PC-9 (cell line): ENCODE measurements at regions not wholly inside any gene's neighbourhood (a gene's known extent, or its start where the extent isn't known, plus 50 kb on each side); places are given as distances from the start of the nearest gene placed in this dataset.

Source experiments
- BruUV-seq: library from RNA; stranded (reverse); fragments of 400-500 nt; replicated peaks from 2 replicates; lab custom pipeline; 2021; lab: Mats Ljungman, UMichigan
- CTCF ChIA-PET: fragments of 300-600 bp; sonication (Branson Sonifier 250); formaldehyde crosslinking; loops from one replicate; lab custom pipeline; 2022; ENCODE audit warnings: antibody characterized with exemption; lab: Charles Lee
- POLR2A ChIA-PET: fragments of 300-600 bp; sonication (Branson Sonifier 250); formaldehyde crosslinking; loops from one replicate; lab custom pipeline; 2022; ENCODE audit warnings: antibody characterized with exemption; ENCODE audit not compliant: unreplicated experiment; lab: Charles Lee
- DNase-seq, 2 experiments: peaks; one replicate each; pipeline versions ENCODE4 v3.0.0 to v3.0.0-alpha.2; 2015 to 2022; ENCODE audit warnings: mixed read lengths in 1 of 2
- H2AFZ ChIP-seq: fragments of 200-600 bp; sonication (generic); 2 replicates; pipeline ENCODE4 v1.8.1; 2017; ENCODE audit warnings: antibody characterized with exemption
- H3F3A ChIP-seq: fragments of 200-600 bp; sonication (generic); 2 replicates; pipeline ENCODE4 v1.8.1; 2017; ENCODE audit warnings: antibody characterized with exemption, mild to moderate bottlenecking, low read depth; ENCODE audit not compliant: insufficient read depth
- H3K27ac ChIP-seq: fragments of 200-600 bp; sonication (generic); 2 replicates; pipeline ENCODE4 v1.6.1; 2016; ENCODE audit warnings: mixed run types
- H3K27me3 ChIP-seq: fragments of 200-600 bp; sonication (generic); 2 replicates; pipeline ENCODE4 v1.6.1; 2016; ENCODE audit warnings: low read depth, mixed run types; ENCODE audit not compliant: insufficient read depth
- H3K36me3 ChIP-seq: fragments of 200-600 bp; sonication (generic); 2 replicates; pipeline ENCODE4 v1.6.1; 2016; ENCODE audit warnings: low read depth, mixed run types
- H3K4me1 ChIP-seq: fragments of 200-600 bp; sonication (generic); replicated peaks from 2 replicates; pipeline ENCODE4 v1.6.1; 2016; ENCODE audit warnings: mixed run types; ENCODE audit not compliant: insufficient read depth
- H3K4me2 ChIP-seq: fragments of 200-600 bp; sonication (generic); 2 replicates; pipeline ENCODE4 v1.6.1; 2017; ENCODE audit warnings: mixed run types
- H3K4me3 ChIP-seq: fragments of 200-600 bp; sonication (generic); 2 replicates; pipeline ENCODE4 v1.6.1; 2016; ENCODE audit warnings: mixed run types
- H3K79me2 ChIP-seq: fragments of 200-600 bp; sonication (generic); 2 replicates; pipeline ENCODE4 v1.6.1; 2017; ENCODE audit warnings: low read depth, mixed run types
- H3K9me2 ChIP-seq: fragments of 200-600 bp; sonication (generic); 2 replicates; pipeline ENCODE4 v1.8.1; 2017; ENCODE audit warnings: mild to moderate bottlenecking; ENCODE audit not compliant: insufficient read depth
- H3K9me3 ChIP-seq: fragments of 200-600 bp; sonication (generic); 2 replicates; pipeline ENCODE4 v1.8.1; 2016; ENCODE audit warnings: low read depth; ENCODE audit not compliant: insufficient read depth
- H4K20me1 ChIP-seq: fragments of 200-600 bp; sonication (generic); 2 replicates; pipeline ENCODE4 v1.8.1; 2017; ENCODE audit not compliant: insufficient read depth
- CTCF ChIP-seq: fragments of 200-600 bp; sonication (generic); conservative IDR thresholded peaks from 2 replicates; pipeline ENCODE4 v1.6.1; 2017; ENCODE audit warnings: mixed run types, antibody characterized with exemption, mild to moderate bottlenecking, moderate library complexity
- EZH2 ChIP-seq: fragments of 200-600 bp; sonication (generic); IDR thresholded peaks from 2 replicates; pipeline ENCODE4 v1.8.0; 2017; ENCODE audit warnings: antibody characterized with exemption, low read depth
- intact Hi-C: fragments of 100-400 bp; cut with micrococcal nuclease; formaldehyde crosslinking; loops from one replicate; pipeline ENCODE4 v1.10.0; 2022; ENCODE audit not compliant: unreplicated experiment

- Histone ChIP-seq H3K4me1 (no peaks in the 10 kb centered on the region), H2AFZ (no peak overlapping the region), H3F3A (no peaks in the 10 kb centered on the region), H3K79me2 (no peaks in the 10 kb centered on the region), H3K27me3 (peaks cover 4% of the 10 kb centered on the region; the same call in 1 of the 2 replicates), H3K9me3 (no peaks in the 10 kb centered on the region), H3K4me3 (no peak overlapping the region), H3K36me3 (no peaks in the 10 kb centered on the region), H3K27ac (no peak overlapping the region), H3K4me2 (no peak overlapping the region), H4K20me1 (no peaks in the 10 kb centered on the region), H3K9me2 (no peaks in the 10 kb centered on the region)
- no TSS peak for BruUV-seq
- POLR2A ChIA-PET = no interaction called here
- TF ChIP-seq EZH2 (no peak), CTCF (no peak)
- CTCF ChIA-PET = no interaction called here
- intact Hi-C loops = no loop called here
- DNase-seq = no peak
These were observed 968.6 kb upstream of the RBFOX1 start for GRCh38 chr16:6363896-6364607.

- POLR2A ChIA-PET = no interaction called here
- Histone ChIP-seq H3K4me2 (no peak overlapping the region), H3K79me2 (no peaks in the 10 kb centered on the region), H3K9me3 (no peaks in the 10 kb centered on the region), H3K27me3 (peaks cover 4% of the 10 kb centered on the region; the same call in 1 of the 2 replicates), H3K9me2 (no peaks in the 10 kb centered on the region), H3K27ac (no peak overlapping the region), H4K20me1 (no peaks in the 10 kb centered on the region), H3K4me1 (no peaks in the 10 kb centered on the region), H3F3A (no peaks in the 10 kb centered on the region), H3K4me3 (no peak overlapping the region), H2AFZ (no peak overlapping the region), H3K36me3 (no peaks in the 10 kb centered on the region)
- DNase-seq = no peak
- BruUV-seq = no TSS peak
- CTCF ChIA-PET = no interaction called here
- intact Hi-C loops = no loop called here
- TF ChIP-seq EZH2 (no peak), CTCF (no peak)
These were observed 969.2 kb upstream of the RBFOX1 start for GRCh38 chr16:6363396-6363795.

GRCh38 chr16:6362321-6362720, 970.3 kb upstream of the RBFOX1 start:
- H3K27ac ChIP-seq = no peak overlapping the region
- no peaks in the 10 kb centered on the region for H3K4me1 ChIP-seq
- H3K9me2 ChIP-seq = no peaks in the 10 kb centered on the region
- no peaks in the 10 kb centered on the region for H4K20me1 ChIP-seq
- ChIA-PET CTCF (no interaction called here), POLR2A (no interaction called here)
- intact Hi-C loops = no loop called here
- no peaks in the 10 kb centered on the region for H3K79me2 ChIP-seq
- no peak for TF ChIP-seq CTCF
- no peak for TF ChIP-seq EZH2
- no peaks in the 10 kb centered on the region for H3K9me3 ChIP-seq
- no peak overlapping the region for H2AFZ ChIP-seq
- H3K4me3 ChIP-seq = no peak overlapping the region
- no TSS peak for BruUV-seq
- peaks cover 4% of the 10 kb centered on the region; the same call in 1 of the 2 replicates for H3K27me3 ChIP-seq
- no peaks in the 10 kb centered on the region for H3F3A ChIP-seq
- no peaks in the 10 kb centered on the region for H3K36me3 ChIP-seq
- DNase-seq = no peak
- no peak overlapping the region for H3K4me2 ChIP-seq
